Pons (tissue), 1 donor: ENCODE measurements at regions not wholly inside any gene's neighbourhood (a gene's known extent, or its start where the extent isn't known, plus 50 kb on each side); places are given as distances from the start of the nearest gene placed in this dataset.
A peak's percentile ranks its signal among the peaks of the same experiment; 100 is the strongest.

Experiments used
- DNase-seq: peaks from one replicate; pipeline ENCODE4 v3.0.0-alpha.2; 2016; ENCODE audit warnings: low spot score

DNA sequence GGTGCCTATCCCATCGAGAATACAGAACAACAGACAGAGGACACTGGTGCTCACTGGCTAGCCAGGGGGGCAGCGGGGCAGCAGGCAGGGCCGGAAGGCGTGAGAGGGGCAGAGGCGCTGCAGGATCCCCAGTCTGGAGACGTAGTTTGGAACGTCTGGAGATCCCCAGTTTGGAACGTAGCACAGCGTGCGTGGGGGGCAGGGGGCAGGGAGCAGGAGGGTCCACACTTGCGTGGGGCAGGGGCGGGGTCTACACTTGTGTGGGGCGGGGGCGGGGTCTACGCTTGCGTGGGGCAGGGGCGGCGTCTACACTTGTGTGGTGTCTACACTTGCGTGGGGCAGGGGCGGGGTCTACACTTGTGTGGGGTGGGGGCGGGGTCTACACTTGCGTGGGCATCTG lies 107.2 kb downstream of the DACT2 start:
- no peak for DNase-seq

DNA sequence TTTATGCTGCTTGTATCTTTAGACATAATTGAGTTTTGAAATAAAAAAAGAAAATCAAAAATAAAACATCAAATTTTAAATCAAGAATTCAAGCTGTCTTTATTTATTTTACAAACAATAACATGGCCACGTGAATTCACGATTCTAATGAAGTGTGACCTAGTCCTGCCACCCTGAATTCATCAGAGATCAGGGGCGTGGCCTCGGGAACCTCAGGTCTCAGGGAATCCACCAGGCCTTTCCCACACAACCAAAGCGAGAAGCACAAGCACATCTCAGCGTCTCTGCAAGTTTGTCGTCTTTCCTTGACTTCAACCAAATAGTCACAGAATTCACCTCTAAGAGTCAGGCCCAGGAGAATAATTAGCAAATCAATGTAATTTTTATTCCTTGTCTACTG lies 107.9 kb downstream of the DACT2 start:
- DNase-seq = no peak

DNA sequence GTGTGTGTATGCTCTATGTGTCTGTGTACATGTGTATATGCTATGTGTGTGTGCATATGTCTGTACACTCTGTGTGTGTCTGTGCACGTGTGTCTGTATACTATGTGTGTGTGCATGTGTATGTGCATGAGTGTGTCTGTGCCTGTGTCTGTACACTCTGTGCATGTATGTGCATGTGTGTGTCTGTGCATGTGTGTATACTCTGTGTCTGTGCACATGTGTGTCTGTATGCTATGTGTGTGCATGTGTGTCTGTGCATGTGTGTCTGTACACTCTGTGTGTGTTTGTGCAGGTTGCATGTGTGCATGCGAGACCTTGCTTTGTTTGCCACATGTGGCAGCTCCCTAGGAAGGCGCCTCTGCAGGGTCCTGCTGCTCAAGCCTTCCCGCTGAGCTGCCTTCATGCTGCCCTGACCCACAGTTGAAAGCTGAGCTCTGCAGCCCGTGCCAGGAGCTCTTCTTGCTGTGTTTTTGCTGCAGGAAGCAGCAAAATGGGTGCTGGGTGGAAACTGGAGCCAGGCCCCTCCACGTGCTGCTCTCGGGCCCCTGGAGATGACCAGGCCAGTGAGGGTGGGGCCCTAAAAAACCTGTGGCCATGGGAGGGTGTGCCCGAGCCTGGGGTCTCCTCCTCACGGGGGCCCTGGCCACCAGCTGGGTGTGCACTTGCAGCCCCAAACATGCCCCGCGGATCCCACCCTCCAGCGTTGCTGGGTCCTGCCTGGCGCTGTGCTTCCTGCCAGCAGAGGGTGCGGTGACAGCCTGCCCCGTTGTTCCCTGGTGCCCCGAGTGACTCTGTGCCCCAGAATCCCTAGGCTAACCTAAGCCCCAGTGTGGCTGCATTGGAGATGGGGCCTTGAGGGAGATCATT lies 109.1 kb downstream of the DACT2 start:
- DNase-seq = no peak

DNA sequence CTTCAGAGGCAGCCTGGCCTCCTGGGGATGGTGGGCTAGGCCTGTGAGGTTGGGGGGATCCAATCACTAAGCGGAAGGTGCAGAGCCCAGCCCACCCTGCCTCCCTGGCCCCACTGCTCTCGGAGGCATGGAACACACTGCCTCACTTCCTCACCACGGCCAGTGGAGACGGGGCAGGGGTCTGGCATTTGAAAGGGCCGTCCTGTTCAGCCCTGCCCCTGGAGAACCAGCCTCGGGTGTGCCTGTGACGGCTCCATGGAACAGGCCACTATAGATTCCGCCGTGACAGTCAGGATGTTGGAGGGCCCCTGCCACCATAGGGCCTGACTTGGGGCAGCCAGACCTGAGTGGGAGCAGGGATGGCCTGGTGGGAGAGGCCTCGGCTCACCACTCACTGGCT lies 110.2 kb downstream of the DACT2 start:
- DNase-seq = no peak

DNA sequence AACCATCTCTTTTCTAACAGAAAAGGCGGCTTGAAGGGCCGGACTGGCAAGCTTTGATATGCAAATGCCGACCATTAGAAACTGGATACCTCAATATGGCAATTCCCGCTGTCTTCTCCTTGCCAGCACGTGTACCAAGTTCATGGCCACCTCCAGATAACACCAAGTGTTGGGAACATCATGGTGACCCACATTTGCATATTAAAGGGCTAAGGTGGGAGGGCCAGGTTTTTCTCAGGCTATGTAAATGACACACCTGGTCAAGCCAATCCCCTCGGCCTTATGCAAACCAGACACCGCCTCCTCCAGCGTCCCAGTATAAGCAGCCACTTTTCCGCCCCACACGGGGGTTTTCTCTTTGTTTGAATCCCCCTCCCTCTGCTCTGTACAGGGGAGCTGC lies 110.7 kb downstream of the DACT2 start:
- DNase-seq = no peak

DNA sequence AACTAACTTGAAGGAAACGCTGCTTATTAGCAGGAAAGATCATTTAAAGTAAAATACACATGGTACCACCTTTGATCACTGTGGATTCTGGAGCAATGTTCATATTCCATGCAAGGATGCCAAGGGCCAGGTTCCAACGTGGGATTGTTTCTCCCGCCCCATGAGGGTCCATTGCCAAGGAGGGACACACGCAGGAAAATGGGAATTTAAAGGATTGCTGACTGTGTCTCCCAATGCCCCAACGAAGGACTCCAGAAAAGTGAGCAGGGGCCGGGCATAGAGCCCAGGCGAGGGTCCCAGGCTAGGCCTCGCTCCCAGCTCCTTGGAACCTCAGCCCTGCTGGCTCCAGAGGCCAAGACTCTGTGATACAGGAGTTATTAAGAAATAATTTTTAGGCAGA lies 111.2 kb downstream of the DACT2 start:
- DNase-seq = no peak

DNA sequence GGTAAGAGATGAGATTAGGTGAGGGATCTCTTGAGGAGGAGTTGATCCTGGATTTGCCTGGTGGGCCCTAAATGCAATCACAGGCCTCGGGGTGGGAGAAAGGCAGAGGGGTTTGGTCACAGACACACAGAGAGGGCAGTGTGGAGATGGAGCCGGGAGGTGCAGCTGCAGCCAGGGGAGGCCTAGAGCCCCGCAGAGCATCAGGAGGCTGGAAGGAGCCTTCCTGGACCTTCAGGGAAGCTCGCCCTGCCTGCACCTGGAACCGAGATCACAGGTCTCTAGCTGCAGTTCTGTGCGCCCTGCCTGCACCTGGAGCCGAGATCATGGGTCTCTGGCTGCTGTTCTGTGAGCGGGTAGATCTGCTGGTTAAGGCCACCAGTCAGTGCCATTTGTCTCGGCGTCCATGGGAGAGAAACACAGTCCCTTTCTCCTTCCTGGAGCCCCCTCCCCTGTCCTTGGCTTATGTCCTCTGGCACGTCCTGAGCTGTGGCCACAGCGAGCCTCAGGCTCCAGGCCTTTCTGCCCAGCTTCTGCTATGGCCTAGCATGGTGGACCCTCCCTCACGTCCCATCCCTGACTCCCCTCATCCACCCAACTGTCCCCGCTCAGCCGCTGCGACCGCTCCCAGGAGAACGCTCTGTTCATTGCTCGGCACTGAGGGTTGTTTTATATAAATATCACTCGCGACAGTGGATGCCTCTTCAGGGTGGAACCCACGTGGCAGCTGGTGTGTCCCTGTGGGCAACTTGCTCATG lies 112.0 kb downstream of the DACT2 start:
- DNase-seq = no peak

DNA sequence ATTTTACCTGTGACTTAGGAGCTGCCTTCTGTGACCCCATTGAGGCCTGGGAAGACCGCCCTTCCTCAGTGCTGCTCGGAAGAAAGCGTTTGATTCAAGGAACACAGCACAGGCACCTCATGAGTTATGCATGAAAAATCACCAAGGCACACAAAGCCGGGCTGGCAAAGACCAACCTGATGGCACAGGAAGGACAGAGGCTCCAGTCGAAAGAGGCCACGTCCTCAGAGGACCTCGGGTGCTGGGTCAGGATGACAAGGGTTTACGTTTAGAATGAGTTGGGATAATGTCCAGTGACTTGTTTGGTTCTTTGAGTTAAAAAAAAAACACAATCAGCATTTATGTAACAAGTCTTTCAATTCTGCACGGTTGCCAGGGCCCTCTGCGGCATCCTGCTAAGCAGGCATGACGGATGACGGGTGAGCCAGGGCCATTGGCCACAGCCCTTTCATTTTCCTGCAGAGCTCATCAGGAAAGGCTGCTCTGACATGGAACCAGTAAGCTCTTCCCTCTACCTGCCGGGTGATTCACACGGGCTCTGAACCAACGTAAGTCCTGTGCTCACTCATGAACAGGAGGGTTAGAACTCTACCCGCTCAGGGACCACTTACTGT lies 112.8 kb downstream of the DACT2 start:
- peak; percentile 32 for DNase-seq

DNA sequence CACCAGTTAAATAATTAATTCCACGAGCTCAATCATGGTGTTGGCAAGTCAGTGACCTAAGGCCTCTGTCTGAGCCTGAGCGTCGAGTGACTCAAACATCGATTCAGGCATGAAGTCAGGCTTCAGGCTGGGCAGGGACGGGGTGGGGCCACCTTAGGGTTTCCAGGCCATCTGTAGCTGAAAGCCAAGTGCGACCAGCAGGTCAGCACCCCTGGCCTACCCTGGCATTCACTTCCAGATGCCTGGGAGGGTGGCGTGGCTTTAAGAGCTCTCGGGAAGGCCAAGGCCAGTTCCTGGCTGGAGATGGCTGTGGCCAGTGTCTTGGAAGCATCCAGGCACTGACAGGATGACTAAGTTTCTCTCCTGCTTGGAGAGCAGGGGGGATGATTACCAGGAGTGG lies 113.4 kb downstream of the DACT2 start:
- DNase-seq = no peak

DNA sequence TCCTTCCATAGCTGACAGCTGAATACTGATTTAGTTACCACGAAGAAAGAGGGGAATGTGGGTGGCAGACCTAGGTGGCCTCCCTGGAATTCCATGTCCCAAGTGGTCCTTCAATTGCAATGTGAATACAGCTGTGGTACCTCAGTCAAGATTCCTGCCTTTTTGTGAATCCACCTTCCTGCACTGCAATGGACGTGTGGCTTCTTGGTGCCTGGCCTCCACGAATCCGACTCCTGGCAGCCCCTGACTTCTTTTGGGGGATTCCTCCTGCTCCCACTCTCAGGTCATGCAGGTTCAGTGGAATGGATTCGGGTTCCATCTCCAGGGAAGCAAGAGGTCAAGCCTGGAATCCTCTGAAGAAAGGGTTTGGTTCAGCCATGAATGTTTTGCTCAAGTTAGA lies 117.8 kb downstream of the DACT2 start:
- DNase-seq = no peak

DNA sequence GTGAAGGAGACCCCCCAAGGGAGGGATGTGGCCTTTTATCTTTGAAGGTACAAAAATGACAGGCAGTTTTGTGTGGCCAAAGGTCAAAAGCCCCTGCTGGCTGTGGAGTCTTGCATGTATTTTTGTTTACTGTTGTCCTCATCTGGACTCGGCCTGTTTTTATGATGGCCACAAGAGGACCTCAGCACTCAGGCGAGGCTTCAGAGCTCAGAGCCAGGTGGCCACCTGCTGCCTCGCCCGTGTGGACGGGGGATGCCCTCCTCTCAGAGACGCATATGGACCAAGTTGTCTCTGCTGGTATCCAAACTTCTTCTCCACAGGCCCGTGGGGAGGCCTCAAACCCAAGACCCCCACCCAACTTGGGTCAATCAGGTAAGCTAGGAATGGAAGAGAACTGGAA lies 118.2 kb downstream of the DACT2 start:
- DNase-seq = no peak

DNA sequence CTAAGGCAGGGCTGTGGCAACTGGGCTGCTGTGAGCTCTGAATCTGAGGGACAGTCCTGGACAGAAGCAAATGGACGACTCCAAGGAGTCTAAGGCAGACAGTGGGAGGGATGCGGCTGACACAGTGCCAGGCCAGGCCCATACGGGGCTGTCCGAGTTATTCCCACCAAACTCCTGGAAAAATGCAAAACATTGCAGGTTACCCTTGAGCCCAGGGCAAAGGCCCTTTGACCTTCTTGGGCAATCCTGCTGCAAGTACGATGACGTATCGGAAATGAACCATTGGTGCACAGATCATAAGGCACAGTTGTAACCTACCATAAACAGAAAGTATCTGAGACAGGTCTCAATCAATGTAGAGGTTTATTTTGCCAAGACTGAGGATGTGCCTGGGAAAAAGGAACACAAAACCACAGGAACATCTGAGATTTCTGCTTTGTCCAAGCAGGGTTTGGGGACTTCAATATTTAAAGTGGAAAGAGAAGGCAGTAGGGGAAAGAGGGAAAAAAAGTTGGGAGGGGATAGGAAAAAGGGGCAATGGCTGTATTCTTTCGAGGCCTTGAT lies 118.9 kb downstream of the DACT2 start:
- DNase-seq = no peak

DNA sequence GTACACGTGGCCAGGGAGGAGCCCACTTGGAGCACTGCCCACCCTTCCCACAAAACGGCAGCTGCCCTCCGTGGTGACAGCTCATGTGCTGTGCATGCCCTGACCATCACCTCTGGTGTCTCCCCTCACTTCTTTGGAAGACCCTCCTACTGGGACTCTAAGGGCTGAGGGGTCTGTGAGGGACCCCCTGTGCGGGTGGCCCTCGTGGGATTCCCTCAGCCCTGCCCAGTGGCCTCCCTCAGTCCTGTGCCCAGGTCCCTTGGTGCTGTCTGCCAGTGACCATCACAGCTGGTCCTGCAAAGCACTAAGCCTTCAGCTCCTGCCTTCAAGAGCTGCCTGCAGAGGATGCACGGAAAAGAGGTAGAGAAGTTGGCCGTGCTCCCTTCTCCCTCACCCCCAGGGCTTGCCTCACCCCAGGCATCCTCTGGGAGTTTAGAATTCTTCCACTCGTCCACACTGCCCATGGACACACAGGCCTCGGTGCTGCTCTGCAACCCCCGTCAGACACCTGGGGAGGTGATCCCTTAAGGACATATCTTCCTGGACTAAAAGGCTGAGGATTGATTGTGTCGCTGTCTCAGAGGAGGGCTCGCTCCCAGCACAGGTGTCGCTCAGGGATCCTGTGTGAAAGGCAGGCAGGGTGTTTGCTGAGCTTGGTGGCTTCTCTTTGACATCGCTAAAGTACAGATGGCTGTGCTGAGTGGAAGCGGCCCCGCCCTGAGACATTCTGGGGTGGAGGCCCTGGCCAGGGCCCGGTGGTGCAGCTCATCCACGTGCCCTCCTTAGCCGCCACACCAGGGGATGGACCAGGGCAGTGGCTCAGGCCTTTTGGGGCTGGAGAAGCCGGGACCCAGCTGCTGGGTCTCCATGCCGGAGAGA lies 119.5 kb upstream of the FRMD1 start:
- no peak for DNase-seq

DNA sequence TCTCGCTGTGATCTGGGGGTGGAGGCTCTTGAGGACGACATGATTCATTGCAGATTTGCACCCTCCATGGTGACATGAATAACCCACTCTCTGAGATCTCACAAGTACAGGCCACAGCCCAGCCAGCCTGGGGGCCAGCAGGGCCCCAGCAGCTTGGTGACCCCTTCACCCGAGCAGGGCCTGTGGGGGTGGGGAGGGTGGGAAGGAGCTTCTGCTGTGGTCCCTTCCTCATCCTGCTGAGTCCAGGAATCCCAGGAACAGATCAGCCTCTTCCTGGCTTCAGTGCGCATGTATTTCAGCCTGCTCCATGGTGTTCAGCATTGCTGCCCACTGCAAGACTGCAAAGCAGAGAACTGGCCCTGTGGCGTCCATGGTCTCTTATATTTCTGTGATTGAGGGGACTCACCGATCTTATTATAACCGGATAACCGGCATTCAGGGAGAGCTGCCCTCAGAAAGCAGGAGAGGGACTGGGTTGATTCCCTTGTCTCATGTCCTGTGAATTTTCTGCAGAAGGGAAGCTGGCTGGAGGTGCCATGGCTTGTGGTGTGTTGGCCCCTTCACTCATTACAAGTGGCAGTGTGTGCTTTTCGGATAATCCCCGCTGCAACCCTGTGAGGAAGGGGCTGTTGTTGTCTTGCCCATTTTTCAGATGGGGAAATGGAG lies 118.8 kb upstream of the FRMD1 start:
- no peak for DNase-seq

DNA sequence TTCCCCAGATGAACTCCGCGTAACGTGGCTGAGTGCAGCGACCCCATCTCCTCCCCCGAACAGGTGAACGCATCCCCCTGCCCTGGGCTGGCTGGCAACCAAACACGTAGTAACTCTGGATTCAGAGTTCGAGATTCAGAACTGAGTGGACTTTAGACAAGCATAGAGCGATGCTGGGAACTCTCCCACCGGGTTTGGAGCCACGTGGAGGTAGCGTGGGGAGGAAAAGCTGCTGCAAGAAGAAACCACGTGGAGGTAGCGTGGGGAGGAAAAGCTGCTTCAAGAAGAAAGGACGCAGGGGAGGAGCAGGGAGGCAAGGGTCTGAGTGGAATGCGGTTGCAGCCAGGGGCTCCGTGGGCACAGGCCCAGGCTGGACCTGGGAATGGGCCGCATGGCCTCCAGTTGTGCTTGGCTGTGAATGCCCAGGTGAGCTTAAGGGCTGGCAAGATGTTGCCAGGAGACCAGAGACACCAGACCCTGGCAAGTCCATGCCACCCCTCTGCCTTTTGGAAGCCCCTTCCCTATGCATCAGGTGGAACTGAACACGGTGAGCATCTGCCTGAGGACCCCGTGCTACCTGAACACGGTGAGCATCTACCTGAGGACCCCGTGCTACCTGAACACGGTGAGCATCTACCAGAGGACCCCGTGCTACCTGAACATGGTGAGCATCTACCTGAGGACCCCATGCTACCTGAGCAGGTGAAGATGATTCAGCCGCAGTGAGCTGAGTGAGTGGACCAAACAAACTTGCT lies 118.0 kb upstream of the FRMD1 start:
- DNase-seq = no peak

DNA sequence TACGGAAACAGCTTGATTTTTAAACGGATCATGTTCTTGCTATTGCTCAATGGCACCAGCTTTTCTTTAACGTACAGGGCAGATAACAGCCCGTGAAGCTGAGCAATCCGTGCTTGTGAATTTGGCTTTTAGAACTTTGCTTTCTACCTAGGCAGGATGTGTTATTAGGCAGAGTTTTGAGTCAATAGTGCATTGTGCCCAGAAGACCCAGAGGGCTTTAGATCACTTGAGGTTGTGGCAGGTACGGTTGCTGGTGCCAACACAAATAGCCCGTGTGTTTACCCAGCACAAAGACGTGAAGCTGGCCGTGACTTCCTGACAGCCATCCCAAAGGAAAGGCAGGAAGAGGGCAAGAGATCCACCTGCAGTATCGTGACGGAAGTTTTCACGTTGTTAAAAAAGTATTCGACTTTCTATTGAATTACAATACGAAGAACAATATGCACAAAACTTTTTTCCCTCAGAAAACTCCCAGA lies 117.4 kb upstream of the FRMD1 start:
- no peak for DNase-seq

DNA sequence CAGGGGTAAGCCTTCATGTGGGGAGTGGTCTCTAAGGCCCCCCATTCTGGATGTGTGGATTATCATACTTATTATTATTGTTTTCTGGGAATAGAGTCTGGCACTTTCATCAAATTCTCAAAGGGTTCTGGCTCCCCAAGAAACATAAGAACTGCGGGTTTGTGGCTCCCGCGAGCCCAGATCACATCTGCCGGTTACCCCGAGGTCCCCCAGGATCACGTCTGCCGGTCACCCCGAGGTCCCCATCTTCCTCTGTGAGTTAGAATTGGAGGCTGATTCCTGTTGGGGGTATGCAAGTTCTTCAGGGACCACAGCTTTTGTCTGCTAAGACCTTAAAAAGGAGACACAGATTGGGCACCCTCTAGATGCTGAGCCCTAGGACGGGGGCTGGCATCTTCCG lies 116.7 kb upstream of the FRMD1 start:
- DNase-seq = no peak

DNA sequence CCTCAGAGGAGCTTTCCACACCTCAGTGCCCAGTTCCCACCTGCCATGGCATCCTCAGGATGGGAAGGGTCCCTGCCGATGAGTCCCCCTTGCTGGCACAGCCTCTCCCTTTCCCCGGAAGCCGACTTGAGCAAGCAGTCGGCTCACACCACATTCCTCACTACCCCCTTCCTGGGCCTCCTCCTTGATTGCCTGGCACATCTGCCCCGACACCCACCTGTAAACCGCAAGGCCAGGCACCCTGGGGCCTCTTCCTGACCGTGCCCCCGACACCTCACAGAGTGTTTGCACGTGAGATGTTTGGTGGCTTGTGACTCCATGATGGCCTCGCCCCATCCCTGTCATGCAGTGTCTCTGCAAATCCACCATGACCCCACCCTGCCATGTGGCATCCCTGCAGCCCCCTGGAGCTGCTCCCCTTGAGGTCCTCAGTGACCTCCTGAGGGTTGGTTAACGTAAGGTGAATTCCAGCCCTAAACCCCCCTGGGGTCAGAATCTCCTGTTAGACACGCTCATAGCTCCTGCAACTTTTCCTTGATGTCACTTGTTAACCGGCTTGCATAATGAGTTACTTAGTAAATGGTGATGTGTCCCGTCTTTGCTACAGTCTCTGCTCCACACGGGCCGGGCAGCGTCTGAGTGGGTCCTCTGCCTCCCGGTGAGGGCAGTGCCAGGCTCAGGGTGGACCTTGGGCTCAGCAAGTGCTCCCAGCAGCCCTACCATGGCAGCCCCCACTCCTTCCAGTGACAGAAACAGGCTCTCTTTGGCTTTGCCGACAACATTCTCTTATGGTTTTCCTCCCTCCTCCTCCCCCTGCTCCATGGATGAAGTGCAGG lies 115.9 kb upstream of the FRMD1 start:
- no peak for DNase-seq
